CD8-positive, alpha-beta memory T cell (primary cell): ENCODE measurements at regions not wholly inside any gene's neighbourhood (a gene's known extent, or its start where the extent isn't known, plus 50 kb on each side); places are given as distances from the start of the nearest gene placed in this dataset.

Experiments
- CTCF ChIA-PET: fragments of 350-600 bp; sonication (Branson Sonifier 250); formaldehyde crosslinking; loops from one replicate; lab custom pipeline; 2021; ENCODE audit warnings: antibody characterized with exemption; lab: Charles Lee
- POLR2A ChIA-PET: fragments of 350-600 bp; sonication (Branson Sonifier 250); formaldehyde crosslinking; loops from one replicate; lab custom pipeline; 2021; ENCODE audit warnings: antibody characterized with exemption; lab: Charles Lee
- DNase-seq, 5 donors: peaks; one replicate each; pipeline versions ENCODE4 v3.0.0 to v3.0.0-alpha.2; 2020 to 2022; ENCODE audit warnings: mixed read lengths in 1 of 5
- H3K27ac ChIP-seq: one replicate; pipeline ENCODE4 v1.7.0; 2013; ENCODE audit warnings: low read depth, mild to moderate bottlenecking, low read length, moderate library complexity
- H3K27me3 ChIP-seq: 2 replicates; pipeline ENCODE4 v1.7.0; 2013; ENCODE audit warnings: low read length, mild to moderate bottlenecking; ENCODE audit not compliant: insufficient read depth, poor library complexity, severe bottlenecking
- H3K36me3 ChIP-seq: 2 replicates; pipeline ENCODE4 v1.7.0; 2013; ENCODE audit warnings: mild to moderate bottlenecking, low read length, moderate library complexity; ENCODE audit not compliant: insufficient read depth
- H3K4me1 ChIP-seq: 2 replicates; pipeline ENCODE4 v1.7.0; 2013; ENCODE audit warnings: mild to moderate bottlenecking, low read length, moderate library complexity; ENCODE audit not compliant: insufficient read depth
- H3K4me3 ChIP-seq: 2 replicates; pipeline ENCODE4 v1.7.0; 2013; ENCODE audit warnings: mild to moderate bottlenecking, low read length
- H3K9me3 ChIP-seq: 2 replicates; pipeline ENCODE4 v1.7.0; 2013; ENCODE audit warnings: mild to moderate bottlenecking, low read length
- H3K27ac Mint-ChIP-seq, 8 donors: one replicate each; pipeline ENCODE4 v1.8.0; 2020 to 2021; ENCODE audit warnings: mixed read lengths in 8 of 8, mild to moderate bottlenecking in 6 of 8, inconsistent platforms in 3 of 8, moderate library complexity in 3 of 8
- H3K27me3 Mint-ChIP-seq, 2 donors: one replicate each; pipeline ENCODE4 v1.8.0; 2020 to 2021; ENCODE audit warnings: mixed read lengths in 2 of 2, mild to moderate bottlenecking in 1 of 2, moderate library complexity in 1 of 2
- H3K36me3 Mint-ChIP-seq, 3 donors: one replicate each; pipeline ENCODE4 v1.8.0; 2020 to 2021; ENCODE audit warnings: mixed read lengths in 3 of 3, inconsistent platforms in 1 of 3, mild to moderate bottlenecking in 1 of 3
- H3K4me1 Mint-ChIP-seq, 3 donors: one replicate each; pipeline ENCODE4 v1.8.0; 2020 to 2021; ENCODE audit warnings: mixed read lengths in 3 of 3, inconsistent platforms in 1 of 3, mild to moderate bottlenecking in 1 of 3
- H3K4me3 Mint-ChIP-seq, 7 donors: one replicate each; pipeline ENCODE4 v1.8.0; 2020 to 2021; ENCODE audit warnings: mixed read lengths in 7 of 7, mild to moderate bottlenecking in 6 of 7, moderate library complexity in 4 of 7, inconsistent platforms in 2 of 7
- H3K9me3 Mint-ChIP-seq, 5 donors: one replicate each; pipeline ENCODE4 v1.8.0; 2020 to 2022; ENCODE audit warnings: mixed read lengths in 5 of 5, mild to moderate bottlenecking in 3 of 5, moderate library complexity in 2 of 5, inconsistent platforms in 1 of 5

DNA sequence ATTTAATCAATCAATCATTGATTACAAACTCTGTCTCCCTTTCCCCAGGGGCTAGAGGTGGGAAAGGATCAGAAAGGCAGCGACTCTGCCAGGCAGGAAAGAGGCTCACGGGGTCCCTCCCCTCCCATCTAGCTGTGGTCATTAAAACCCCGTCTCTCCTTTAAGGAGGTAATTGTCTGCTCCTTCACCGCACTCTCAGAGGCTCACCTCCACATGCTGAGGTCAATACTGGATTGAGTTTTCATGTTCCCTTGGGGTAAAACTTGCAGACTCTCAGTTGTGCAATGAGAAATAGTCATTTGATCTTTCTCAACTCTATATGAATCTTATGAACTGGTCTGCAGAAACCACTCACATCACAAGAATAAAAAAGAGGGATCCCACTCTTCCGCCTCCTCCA lies 368.8 kb downstream of the ADRA2A start:
- POLR2A ChIA-PET: no interaction called here
- H3K4me1 Mint-ChIP-seq: no peaks in the 10 kb centered on the region
- H3K27me3 ChIP-seq: no peaks in the 10 kb centered on the region

DNA sequence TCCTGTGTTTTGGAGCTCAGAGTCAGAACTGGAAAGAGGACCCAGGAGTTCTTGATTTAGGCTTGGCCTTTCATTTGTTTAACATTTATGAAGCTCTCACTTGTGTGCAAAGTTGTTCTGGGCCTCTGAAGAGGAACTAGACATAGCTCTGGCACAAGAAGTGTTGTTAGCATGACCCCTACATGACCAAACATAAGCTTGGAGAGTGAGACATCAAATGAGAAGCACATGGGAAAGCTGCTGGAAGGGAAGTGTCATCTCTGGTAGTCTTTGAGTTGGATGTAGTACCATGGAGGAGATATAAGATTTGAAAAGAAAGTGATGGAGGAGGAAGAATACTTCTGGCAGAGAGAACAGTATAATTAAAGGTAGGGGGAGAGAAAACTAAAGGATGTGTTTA lies 370.1 kb downstream of the ADRA2A start:
- POLR2A ChIA-PET: no interaction called here
- CTCF ChIA-PET: no interaction called here
- H3K27me3 Mint-ChIP-seq: peaks cover 3 to 6% of the 10 kb centered on the region in 2 donors
- H3K36me3 Mint-ChIP-seq: no peaks in the 10 kb centered on the region
- H3K27ac Mint-ChIP-seq: no peak overlapping the region
- H3K4me1 ChIP-seq: no peaks in the 10 kb centered on the region
- H3K4me3 Mint-ChIP-seq: no peak overlapping the region
- H3K4me1 Mint-ChIP-seq: no peaks in the 10 kb centered on the region
- H3K36me3 ChIP-seq: no peaks in the 10 kb centered on the region
- peaks cover 0 to 3% (median 0%) of the 10 kb centered on the region in 5 donors for H3K9me3 Mint-ChIP-seq
- DNase-seq: no peak
- no peaks in the 10 kb centered on the region for H3K27me3 ChIP-seq
- no peak overlapping the region for H3K4me3 ChIP-seq
- H3K27ac ChIP-seq: no peak overlapping the region
- H3K9me3 ChIP-seq: no peaks in the 10 kb centered on the region

More for the DNA sequence above, 368.8 kb downstream of the ADRA2A start:
- Histone ChIP-seq H3K36me3 (no peaks in the 10 kb centered on the region), H3K4me1 (no peaks in the 10 kb centered on the region), H3K9me3 (no peaks in the 10 kb centered on the region), H3K4me3 (no peak overlapping the region), H3K27ac (no peak overlapping the region)
- Mint-ChIP-seq H3K27me3 (peaks cover 6 to 9% of the 10 kb centered on the region in 2 donors), H3K4me3 (no peak overlapping the region), H3K9me3 (peaks cover 0 to 3% (median 0%) of the 10 kb centered on the region in 5 donors), H3K27ac (no peak overlapping the region), H3K36me3 (no peaks in the 10 kb centered on the region)
- no peak for DNase-seq
- CTCF ChIA-PET: no interaction called here

GRCh38 chr10:111452153-111452552 lies 375.3 kb downstream of the ADRA2A start:
- CTCF ChIA-PET: no interaction called here

DNA sequence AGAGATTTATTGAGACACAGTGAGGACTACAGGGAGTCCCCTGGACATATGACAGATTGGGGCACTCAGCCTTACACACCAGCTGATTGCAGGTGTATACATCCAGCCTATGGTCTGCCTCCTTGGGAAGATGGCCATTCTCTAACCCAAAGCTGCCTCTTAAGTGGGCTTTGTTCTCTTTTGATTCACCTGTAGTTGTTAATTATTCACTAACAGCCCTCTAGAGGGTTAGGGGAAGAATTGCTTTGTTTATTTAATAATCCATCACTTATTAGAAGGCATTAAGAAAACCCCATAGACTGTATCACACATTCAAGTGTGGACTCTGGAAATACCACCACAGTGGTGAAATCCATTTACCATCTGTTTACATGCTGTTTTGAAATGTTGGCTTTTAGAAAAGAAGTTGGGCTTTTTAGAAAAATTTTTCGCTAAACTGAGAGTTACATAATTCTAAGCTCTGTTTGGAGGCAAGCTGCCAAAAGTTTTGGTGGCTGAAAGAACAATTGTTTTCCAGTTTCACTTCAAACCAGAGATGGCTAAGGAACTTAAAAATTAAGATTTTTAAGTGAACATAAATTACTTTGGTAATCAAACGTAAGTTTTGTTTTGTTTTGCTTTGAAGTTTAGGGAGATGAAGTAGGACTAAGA lies 379.1 kb downstream of the ADRA2A start:
- Histone ChIP-seq H3K4me1 (no peaks in the 10 kb centered on the region), H3K27me3 (no peaks in the 10 kb centered on the region), H3K27ac (no peak overlapping the region), H3K36me3 (no peaks in the 10 kb centered on the region), H3K9me3 (no peaks in the 10 kb centered on the region), H3K4me3 (no peak overlapping the region)
- peaks cover 0 to 2% (median 2%) of the 10 kb centered on the region in 5 donors for H3K9me3 Mint-ChIP-seq
- ChIA-PET CTCF (no interaction called here), POLR2A (no interaction called here)
- no peaks in the 10 kb centered on the region for H3K36me3 Mint-ChIP-seq
- H3K27me3 Mint-ChIP-seq: peaks cover 5 to 18% of the 10 kb centered on the region in 2 donors
- no peaks in the 10 kb centered on the region for H3K4me1 Mint-ChIP-seq
- DNase-seq: no peak
- H3K4me3 Mint-ChIP-seq: no peak overlapping the region
- H3K27ac Mint-ChIP-seq: no peak overlapping the region

More at GRCh38 chr10:111452153-111452552, 375.3 kb downstream of the ADRA2A start:
- Histone ChIP-seq H3K36me3 (no peaks in the 10 kb centered on the region), H3K4me1 (no peaks in the 10 kb centered on the region), H3K9me3 (no peaks in the 10 kb centered on the region), H3K4me3 (no peak overlapping the region), H3K27ac (no peak overlapping the region), H3K27me3 (no peaks in the 10 kb centered on the region)
- peaks cover 5 to 7% of the 10 kb centered on the region in 2 donors for H3K27me3 Mint-ChIP-seq
- no peak overlapping the region for H3K27ac Mint-ChIP-seq
- no peak for DNase-seq
- POLR2A ChIA-PET: no interaction called here
- H3K4me3 Mint-ChIP-seq: no peak overlapping the region
- no peaks in the 10 kb centered on the region for H3K36me3 Mint-ChIP-seq
- peaks cover 0 to 3% (median 2%) of the 10 kb centered on the region in 5 donors for H3K9me3 Mint-ChIP-seq
- H3K4me1 Mint-ChIP-seq: no peaks in the 10 kb centered on the region

DNA sequence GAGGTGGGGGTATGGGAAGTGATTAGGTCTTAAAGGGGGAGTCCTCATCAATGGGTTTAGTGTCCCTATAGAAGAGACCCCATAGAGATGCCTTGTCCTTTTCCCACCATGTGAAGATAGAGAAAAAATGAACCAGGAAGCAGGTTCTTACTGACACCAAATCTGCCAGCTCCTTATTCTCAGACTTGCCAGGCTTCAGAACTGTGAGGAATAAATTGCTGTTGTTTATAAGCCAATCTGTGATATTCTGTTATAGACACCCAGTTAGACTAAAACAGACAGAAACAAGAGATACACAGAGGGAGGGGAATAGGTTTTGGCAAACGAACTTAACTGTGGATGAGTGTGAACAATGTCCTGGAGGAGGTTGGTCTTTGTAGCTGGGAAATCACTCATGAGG lies 381.4 kb downstream of the ADRA2A start:
- Mint-ChIP-seq H3K27ac (no peak overlapping the region), H3K4me1 (no peaks in the 10 kb centered on the region), H3K36me3 (no peaks in the 10 kb centered on the region), H3K27me3 (peaks cover 4 to 18% of the 10 kb centered on the region in 2 donors), H3K9me3 (peaks cover 0 to 11% (median 6%) of the 10 kb centered on the region in 5 donors), H3K4me3 (no peak overlapping the region)
- Histone ChIP-seq H3K4me3 (no peak overlapping the region), H3K36me3 (no peaks in the 10 kb centered on the region), H3K9me3 (no peaks in the 10 kb centered on the region), H3K27ac (no peak overlapping the region), H3K27me3 (no peaks in the 10 kb centered on the region), H3K4me1 (no peaks in the 10 kb centered on the region)
- ChIA-PET POLR2A (no interaction called here), CTCF (interaction anchor here (1.4 kb wide), 1 partner anchor 10 kb away, joined by 3 read pairs; no protein-coding TSS in a partner anchor)
- DNase-seq: no peak

GRCh38 chr10:111459967-111460366 lies 383.1 kb downstream of the ADRA2A start:
- POLR2A ChIA-PET: no interaction called here

GRCh38 chr10:111472445-111472844 lies 395.6 kb downstream of the ADRA2A start:
- no peaks in the 10 kb centered on the region for H3K4me1 Mint-ChIP-seq
- H3K27me3 Mint-ChIP-seq: peaks cover 4 to 9% of the 10 kb centered on the region in 2 donors
- POLR2A ChIA-PET: no interaction called here

More at GRCh38 chr10:111459967-111460366, 383.1 kb downstream of the ADRA2A start:
- Mint-ChIP-seq H3K4me1 (no peaks in the 10 kb centered on the region), H3K27me3 (peaks cover 9 to 18% of the 10 kb centered on the region in 2 donors), H3K27ac (no peak overlapping the region), H3K9me3 (peaks cover 2 to 11% (median 4%) of the 10 kb centered on the region in 5 donors), H3K36me3 (no peaks in the 10 kb centered on the region), H3K4me3 (no peak overlapping the region)
- Histone ChIP-seq H3K4me3 (no peak overlapping the region), H3K9me3 (no peaks in the 10 kb centered on the region), H3K27me3 (no peaks in the 10 kb centered on the region), H3K27ac (no peak overlapping the region), H3K36me3 (no peaks in the 10 kb centered on the region), H3K4me1 (no peaks in the 10 kb centered on the region)
- CTCF ChIA-PET: no interaction called here
- no peak for DNase-seq

GRCh38 chr10:111473361-111473760 lies 396.5 kb downstream of the ADRA2A start:
- Mint-ChIP-seq H3K36me3 (no peaks in the 10 kb centered on the region), H3K27me3 (peaks cover 2 to 9% of the 10 kb centered on the region in 2 donors), H3K9me3 (no peaks in the 10 kb centered on the region), H3K4me1 (no peaks in the 10 kb centered on the region), H3K4me3 (no peak overlapping the region), H3K27ac (no peak overlapping the region)
- no peaks in the 10 kb centered on the region for H3K27me3 ChIP-seq
- POLR2A ChIA-PET: no interaction called here
- CTCF ChIA-PET: no interaction called here
- no peak overlapping the region for H3K4me3 ChIP-seq
- no peaks in the 10 kb centered on the region for H3K36me3 ChIP-seq
- no peak overlapping the region for H3K27ac ChIP-seq
- H3K4me1 ChIP-seq: no peaks in the 10 kb centered on the region
- no peak for DNase-seq
- no peaks in the 10 kb centered on the region for H3K9me3 ChIP-seq

More at GRCh38 chr10:111472445-111472844, 395.6 kb downstream of the ADRA2A start:
- H3K4me1 ChIP-seq: no peaks in the 10 kb centered on the region
- H3K27ac ChIP-seq: no peak overlapping the region
- Mint-ChIP-seq H3K9me3 (no peaks in the 10 kb centered on the region), H3K27ac (no peak overlapping the region), H3K36me3 (no peaks in the 10 kb centered on the region), H3K4me3 (peak overlapping the region in 1 of 7 donors; percentile 14)
- no peaks in the 10 kb centered on the region for H3K9me3 ChIP-seq
- no peak overlapping the region for H3K4me3 ChIP-seq
- H3K27me3 ChIP-seq: no peaks in the 10 kb centered on the region
- H3K36me3 ChIP-seq: no peaks in the 10 kb centered on the region
- DNase-seq: no peak
- CTCF ChIA-PET: no interaction called here
